K562 (cell line): ENCODE measurements at regions not wholly inside any gene's neighbourhood (a gene's known extent, or its start where the extent isn't known, plus 50 kb on each side); places are given as distances from the start of the nearest gene placed in this dataset.

Experiments
- ATAC-seq: fragments of 200-7000 bp; cut with Tn5 transposase; 3 replicates; pipeline ENCODE4 v1.9.1; 2020; ENCODE audit warnings: moderate library complexity
- BruUV-seq: library from RNA; stranded (reverse); fragments of 400-500 nt; replicated peaks from 2 replicates; lab custom pipeline; 2021; lab: Mats Ljungman, UMichigan
- CTCF ChIA-PET: fragments of 300-600 bp; formaldehyde crosslinking; extraction: SDS; loops from one replicate; lab custom pipeline; 2021; ENCODE audit warnings: low intra/inter-chr PET ratio; lab: Yijun Ruan, JAX
- POLR2A ChIA-PET: fragments of 300-600, 350-650 bp; sonication (Branson Sonifier 250); formaldehyde crosslinking; extraction: SDS; loops from one replicate; lab custom pipeline; 2021; ENCODE audit warnings: antibody characterized with exemption, inconsistent platforms; lab: Yijun Ruan, JAX
- DNase-seq, 4 experiments: peaks; one replicate each; pipeline versions ENCODE4 v3.0.0 to v3.0.0-alpha.2; 2011 to 2018; ENCODE audit warnings: low spot score in 3 of 4, mixed read lengths in 3 of 4; ENCODE audit errors: extremely low read depth in 1 of 4
- FAIRE-seq: peaks from 2 replicates; lab custom pipeline; 2011; peaks lifted over from hg19 to GRCh38; lab: Jason Lieb, UNC
- H2AFZ ChIP-seq: 2 replicates; pipeline ENCODE4 v1.6.0; 2011; ENCODE audit warnings: low read depth, low read length, control low read depth, inconsistent platforms
- H3K27ac ChIP-seq: fragments of 200-600 bp; 3 replicates; pipeline ENCODE4 v1.8.0; 2011; ENCODE audit warnings: low read depth, mild to moderate bottlenecking, control low read depth, inconsistent platforms, low read length, moderate library complexity, mixed read lengths; ENCODE audit errors: extremely low read depth
- H3K27me3 ChIP-seq, 2 experiments: fragments of 300-600 bp in 1 of 2; 2 replicates in 1 of 2; 3 replicates in 1 of 2; pipeline versions ENCODE4 v1.6.0 to v1.8.0; 2011; ENCODE audit warnings: inconsistent platforms in 2 of 2, low read length in 2 of 2, mild to moderate bottlenecking in 1 of 2, mixed read lengths in 1 of 2, moderate library complexity in 1 of 2; ENCODE audit not compliant: control insufficient read depth in 2 of 2, insufficient read depth in 2 of 2
- H3K36me3 ChIP-seq: fragments of 300-600 bp; 3 replicates; pipeline ENCODE4 v1.8.0; 2011; ENCODE audit warnings: mild to moderate bottlenecking, low read length, inconsistent platforms; ENCODE audit not compliant: control insufficient read depth, insufficient read depth
- H3K4me1 ChIP-seq, 2 experiments: fragments of 200-600 bp in 1 of 2; replicated peaks in 1 of 2; 2 replicates in 1 of 2; 3 replicates in 1 of 2; pipeline versions ENCODE4 v1.5.1 to v1.8.0; 2011; ENCODE audit warnings: inconsistent platforms in 2 of 2, low read length in 2 of 2, mild to moderate bottlenecking in 1 of 2, mixed read lengths in 1 of 2, moderate library complexity in 1 of 2; ENCODE audit not compliant: control insufficient read depth in 2 of 2, insufficient read depth in 2 of 2
- H3K4me2 ChIP-seq: 2 replicates; pipeline ENCODE4 v1.6.1; 2011; ENCODE audit warnings: low read length, control low read depth, inconsistent platforms, mixed read lengths; ENCODE audit not compliant: insufficient read depth
- H3K4me3 ChIP-seq: fragments of 200-600 bp; sonication (generic), shearing (Covaris generic); 2 replicates; pipeline ENCODE4 v1.5.1; 2016; ENCODE audit warnings: control low read depth, inconsistent platforms
- H3K79me2 ChIP-seq: fragments of 200-600 bp; 3 replicates; pipeline ENCODE4 v1.8.0; 2011; ENCODE audit warnings: low read length, inconsistent platforms; ENCODE audit not compliant: control insufficient read depth, insufficient read depth
- H3K9ac ChIP-seq, 2 experiments: 2 replicates each; pipeline versions ENCODE4 v1.6.0 to v1.6.1; 2011; ENCODE audit warnings: low read depth in 2 of 2, low read length in 2 of 2, control low read depth in 1 of 2, inconsistent platforms in 1 of 2, mild to moderate bottlenecking in 1 of 2, mixed read lengths in 1 of 2; ENCODE audit not compliant: insufficient read depth in 1 of 2
- H3K9me1 ChIP-seq: one replicate; pipeline ENCODE4 v1.6.0; 2011; ENCODE audit warnings: inconsistent platforms, mild to moderate bottlenecking, low read length, moderate library complexity; ENCODE audit not compliant: control insufficient read depth, insufficient read depth
- H3K9me3 ChIP-seq: replicated peaks from 2 replicates; pipeline ENCODE4 v1.5.1; 2011; ENCODE audit warnings: low read depth, low read length, inconsistent platforms; ENCODE audit not compliant: control insufficient read depth, insufficient read depth
- H4K20me1 ChIP-seq: replicated peaks from 2 replicates; pipeline ENCODE4 v1.6.1; 2011; ENCODE audit warnings: low read length, inconsistent platforms, mixed read lengths; ENCODE audit not compliant: control insufficient read depth, insufficient read depth
- BCLAF1 ChIP-seq, 2 experiments: fragments of 450-650 bp in 1 of 2; IDR thresholded peaks; 2 replicates each; pipeline ENCODE4 v1.6.1; 2011 to 2017; ENCODE audit warnings: low read depth in 2 of 2, antibody characterized with exemption in 1 of 2, borderline replicate concordance in 1 of 2, low read length in 1 of 2, mild to moderate bottlenecking in 1 of 2, mixed read lengths in 1 of 2; ENCODE audit not compliant: control insufficient read depth in 1 of 2
- CBX1 ChIP-seq: sonication (generic); IDR thresholded peaks from 2 replicates; pipeline ENCODE4 v1.6.1; 2016; ENCODE audit warnings: antibody characterized with exemption, low read depth, mild to moderate bottlenecking
- CREB1 ChIP-seq, 2 experiments: sonication (generic) in 1 of 2; formaldehyde crosslinking in 1 of 2; IDR thresholded peaks; 2 replicates each; pipeline versions ENCODE4 v1.6.1 to v1.8.0; 2012 to 2022; ENCODE audit warnings: inconsistent platforms in 1 of 2, mild to moderate bottlenecking in 1 of 2, missing genetic modification reagents in 1 of 2, moderate library complexity in 1 of 2
- E2F3 ChIP-seq: fragments of 250-450 bp; sonication (Bioruptor Pico); IDR thresholded peaks from 2 replicates; pipeline ENCODE4 v1.4.0; 2020; ENCODE audit warnings: mild to moderate bottlenecking
- ETV6 ChIP-seq, 3 experiments: fragments of 150-350 bp in 1 of 3; sonication (generic) in 1 of 3; formaldehyde crosslinking in 1 of 3; IDR thresholded peaks; 2 replicates each; pipeline versions ENCODE4 v1.6.1 to v1.8.0; 2014 to 2022; ENCODE audit warnings: borderline replicate concordance in 2 of 3, low read depth in 2 of 3, antibody characterized with exemption in 1 of 3, low read length in 1 of 3, mild to moderate bottlenecking in 1 of 3, missing genetic modification reagents in 1 of 3
- MAFF ChIP-seq: IDR thresholded peaks from 2 replicates; pipeline ENCODE4 v1.6.1; 2012; ENCODE audit warnings: low read length, improper control_type of control experiment
- MCM7 ChIP-seq, 2 experiments: fragments of 450-650 bp; IDR thresholded peaks; 2 replicates each; pipeline ENCODE4 v1.6.1; 2016 to 2018
- POLR2B ChIP-seq: fragments of 450-650 bp; IDR thresholded peaks from 2 replicates; pipeline ENCODE4 v1.6.1; 2018; ENCODE audit warnings: low read depth; ENCODE audit not compliant: partially characterized antibody
- STAT6 ChIP-seq: sonication (generic); formaldehyde crosslinking; IDR thresholded peaks from 2 replicates; pipeline ENCODE4 v1.8.1; 2023; ENCODE audit warnings: mild to moderate bottlenecking, missing genetic modification reagents
- THRAP3 ChIP-seq: fragments of 450-650 bp; IDR thresholded peaks from 2 replicates; pipeline ENCODE4 v1.6.1; 2016; ENCODE audit warnings: mild to moderate bottlenecking, inconsistent platforms, borderline replicate concordance
- XRCC3 ChIP-seq: fragments of 450-650 bp; IDR thresholded peaks from 2 replicates; pipeline ENCODE4 v1.6.1; 2017; ENCODE audit warnings: mild to moderate bottlenecking, moderate library complexity
- ZNF551 ChIP-seq: fragments of 250-450 bp; sonication (Bioruptor Pico); IDR thresholded peaks from 2 replicates; pipeline ENCODE4 v1.5.0; 2021; ENCODE audit warnings: mild to moderate bottlenecking, moderate library complexity
- WGBS: fragments of 100-300 bp; shearing (Covaris generic); methylation state at CpG from one replicate; pipeline ENCODE4 v1.1.6; 2016; ENCODE audit warnings: low coverage, mixed read lengths; ENCODE audit not compliant: insufficient coverage; ENCODE audit errors: missing lambda C conversion rate; 5-methylcytosine and 5-hydroxymethylcytosine counted together
- in situ Hi-C: fragments of 300-500 bp; cut with MboI; formaldehyde crosslinking; loops from 4 replicates; pipeline ENCODE4 v1.15.0; 2018; ENCODE audit warnings: inconsistent platforms, mixed read lengths
- intact Hi-C: fragments of 100-400 bp; cut with micrococcal nuclease; formaldehyde crosslinking; loops from 2 replicates; pipeline ENCODE4 v1.14.2; 2022

GRCh38 chr20:48461735-48462119 is 366.1 kb downstream of the PREX1 start:
- TF ChIP-seq POLR2B (no peak), E2F3 (CRISPR knock-in tag) (no peak), THRAP3 (no peak), CREB1 (IDR thresholded peaks at IDR 0.05) (no peak), CREB1 (CRISPR knock-in tag; IDR thresholded peaks at IDR 0.05) (no peak), MAFF (no peak), ZNF551 (CRISPR knock-in tag) (no peak), MCM7 (IDR thresholded peaks at IDR 0.05) (no peak), CBX1 (no peak), BCLAF1 (IDR thresholded peaks at IDR 0.05; ENCODE audit: borderline replicate concordance in 1 of 2, control insufficient read depth in 1 of 2, low read depth in 2 of 2, low read length in 1 of 2) (no peak), ETV6 (IDR thresholded peaks at IDR 0.05; ENCODE audit: borderline replicate concordance in 1 of 2, low read depth in 2 of 2, low read length in 1 of 2) (no peak), ETV6 (CRISPR knock-in tag; IDR thresholded peaks at IDR 0.05; ENCODE audit: borderline replicate concordance) (no peak), STAT6 (CRISPR knock-in tag) (no peak), XRCC3 (no peak)
- CTCF ChIA-PET: no interaction called here
- Histone ChIP-seq H3K9ac (no peak overlapping the region), H3K9me1 (no peaks in the 10 kb centered on the region), H3K36me3 (no peaks in the 10 kb centered on the region), H3K27ac (no peak overlapping the region), H3K79me2 (no peaks in the 10 kb centered on the region), H3K4me2 (no peak overlapping the region), H3K4me3 (no peak overlapping the region), H3K9me3 (no peaks in the 10 kb centered on the region), H2AFZ (no peak overlapping the region), H3K4me1 (no peaks in the 10 kb centered on the region), H4K20me1 (peaks cover 4% of the 10 kb centered on the region; the same call in 1 of the 2 replicates), H3K27me3 (peaks cover 0 to 46% of the 10 kb centered on the region in 2 experiments; a peak in 2 of 5 replicates)
- no peak for ATAC-seq
- FAIRE-seq: no peak
- BruUV-seq: no TSS peak
- in situ Hi-C loops: no loop called here
- DNase-seq: no peak
- intact Hi-C loops: no loop called here
- 0% methylated on average over 2 of the region's 3 CpGs for WGBS
- POLR2A ChIA-PET: no interaction called here
